Caco-2 (cell line): ENCODE measurements at regions not wholly inside any gene's neighbourhood (a gene's known extent, or its start where the extent isn't known, plus 50 kb on each side); places are given as distances from the start of the nearest gene placed in this dataset.

ENCODE experiments used
- BruUV-seq: library from RNA; stranded (reverse); fragments of 400-500 nt; replicated peaks from 2 replicates; lab custom pipeline; 2021; lab: Mats Ljungman, UMichigan
- CTCF ChIA-PET: fragments of 300-600 bp; sonication (Branson Sonifier 250); formaldehyde crosslinking; loops from one replicate; lab custom pipeline; 2022; ENCODE audit warnings: antibody characterized with exemption; lab: Charles Lee
- POLR2A ChIA-PET: fragments of 300-600 bp; sonication (Branson Sonifier 250); formaldehyde crosslinking; loops from one replicate; lab custom pipeline; 2022; ENCODE audit warnings: antibody characterized with exemption; lab: Charles Lee
- DNase-seq, 2 experiments: peaks; one replicate each; pipeline versions ENCODE4 v3.0.0 to v3.0.0-alpha.2; 2020 to 2022
- H3K27me3 ChIP-seq: replicated peaks from 2 replicates; pipeline ENCODE4 v1.6.0; 2011; ENCODE audit warnings: low read length; ENCODE audit not compliant: control insufficient read depth, insufficient read depth
- H3K36me3 ChIP-seq: 2 replicates; pipeline ENCODE4 v1.5.1; 2011; ENCODE audit warnings: low read length; ENCODE audit not compliant: control insufficient read depth, insufficient read depth
- H3K4me1 ChIP-seq: fragments of 250-450 bp; sonication (Bioruptor Pico); 2 replicates; pipeline ENCODE4 v1.5.1; 2020; ENCODE audit warnings: mild to moderate bottlenecking
- H3K4me3 ChIP-seq: 2 replicates; pipeline ENCODE4 v1.5.1; 2011; ENCODE audit warnings: low read depth, mild to moderate bottlenecking, control low read depth, low read length
- H3K9me3 ChIP-seq: fragments of 250-450 bp; sonication (Bioruptor Pico); 2 replicates; pipeline ENCODE4 v1.5.1; 2020; ENCODE audit warnings: mild to moderate bottlenecking, moderate library complexity
- H3K27ac Mint-ChIP-seq: one replicate; pipeline ENCODE4 v1.8.0; 2022; ENCODE audit warnings: mixed read lengths; ENCODE audit not compliant: unreplicated experiment
- H3K27me3 Mint-ChIP-seq: one replicate; pipeline ENCODE4 v1.8.0; 2022; ENCODE audit warnings: mixed read lengths; ENCODE audit not compliant: insufficient read depth, unreplicated experiment
- H3K36me3 Mint-ChIP-seq: one replicate; pipeline ENCODE4 v1.8.0; 2022; ENCODE audit warnings: mild to moderate bottlenecking, mixed read lengths; ENCODE audit not compliant: insufficient read depth, unreplicated experiment
- H3K4me1 Mint-ChIP-seq: one replicate; pipeline ENCODE4 v1.8.0; 2022; ENCODE audit warnings: low read depth, mixed read lengths; ENCODE audit not compliant: unreplicated experiment
- H3K4me3 Mint-ChIP-seq: one replicate; pipeline ENCODE4 v1.8.0; 2022; ENCODE audit warnings: mild to moderate bottlenecking, moderate library complexity, mixed read lengths; ENCODE audit not compliant: unreplicated experiment
- H3K9me3 Mint-ChIP-seq: one replicate; pipeline ENCODE4 v1.8.0; 2022; ENCODE audit warnings: mixed read lengths; ENCODE audit not compliant: unreplicated experiment
- intact Hi-C: fragments of 100-400 bp; cut with micrococcal nuclease; formaldehyde crosslinking; loops from one replicate; pipeline ENCODE4 v1.10.0; 2022; ENCODE audit not compliant: unreplicated experiment
- TF ChIP-seq, protein P1 (sequence below), 2 experiments: fragments of 200-600 bp in 1 of 2; IDR thresholded peaks; 1 replicate in 1 of 2; 2 replicates in 1 of 2; pipeline versions ENCODE4 v1.5.1 to v1.8.0; 2011 to 2022; ENCODE audit warnings: antibody characterized with exemption in 1 of 2, control low read depth in 1 of 2, inconsistent platforms in 1 of 2, low read depth in 1 of 2, low read length in 1 of 2, mild to moderate bottlenecking in 1 of 2, moderate library complexity in 1 of 2; ENCODE audit not compliant: insufficient read depth in 1 of 2, severe bottlenecking in 1 of 2, unreplicated experiment in 1 of 2

DNA sequence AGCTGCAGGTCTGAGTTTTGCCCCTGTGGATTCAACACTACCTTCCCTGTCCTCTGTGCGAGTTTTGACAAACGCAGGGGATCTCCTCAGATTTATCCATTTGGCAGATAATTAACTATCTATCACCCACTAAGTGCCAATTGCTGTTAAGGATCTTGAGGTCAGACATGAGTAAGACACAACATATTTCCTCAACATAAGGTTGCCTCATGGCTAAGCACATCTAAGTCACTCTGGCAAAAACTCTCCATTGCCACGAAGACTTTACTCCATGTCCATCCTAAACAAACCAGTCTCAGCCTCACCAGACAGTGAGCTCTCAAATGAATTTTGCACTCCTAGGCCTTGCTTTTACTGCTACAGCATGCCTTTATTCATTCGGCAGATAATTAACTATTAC, 408.4 kb downstream of the MAFB start:
- intact Hi-C loops: no loop called here
- Histone ChIP-seq H3K36me3 (no peaks in the 10 kb centered on the region), H3K4me3 (no peak overlapping the region), H3K9me3 (no peaks in the 10 kb centered on the region), H3K27me3 (no peaks in the 10 kb centered on the region), H3K4me1 (no peaks in the 10 kb centered on the region)
- DNase-seq: no peak
- H3K27ac Mint-ChIP-seq: no peak overlapping the region
- CTCF ChIA-PET: no interaction called here
- POLR2A ChIA-PET: no interaction called here
- H3K9me3 Mint-ChIP-seq: no peaks in the 10 kb centered on the region
- no peaks in the 10 kb centered on the region for H3K36me3 Mint-ChIP-seq
- H3K4me1 Mint-ChIP-seq: peaks cover 6% of the 10 kb centered on the region
- no peak overlapping the region for H3K4me3 Mint-ChIP-seq
- peaks cover 11% of the 10 kb centered on the region for H3K27me3 Mint-ChIP-seq
- TF ChIP-seq, protein P1, sequence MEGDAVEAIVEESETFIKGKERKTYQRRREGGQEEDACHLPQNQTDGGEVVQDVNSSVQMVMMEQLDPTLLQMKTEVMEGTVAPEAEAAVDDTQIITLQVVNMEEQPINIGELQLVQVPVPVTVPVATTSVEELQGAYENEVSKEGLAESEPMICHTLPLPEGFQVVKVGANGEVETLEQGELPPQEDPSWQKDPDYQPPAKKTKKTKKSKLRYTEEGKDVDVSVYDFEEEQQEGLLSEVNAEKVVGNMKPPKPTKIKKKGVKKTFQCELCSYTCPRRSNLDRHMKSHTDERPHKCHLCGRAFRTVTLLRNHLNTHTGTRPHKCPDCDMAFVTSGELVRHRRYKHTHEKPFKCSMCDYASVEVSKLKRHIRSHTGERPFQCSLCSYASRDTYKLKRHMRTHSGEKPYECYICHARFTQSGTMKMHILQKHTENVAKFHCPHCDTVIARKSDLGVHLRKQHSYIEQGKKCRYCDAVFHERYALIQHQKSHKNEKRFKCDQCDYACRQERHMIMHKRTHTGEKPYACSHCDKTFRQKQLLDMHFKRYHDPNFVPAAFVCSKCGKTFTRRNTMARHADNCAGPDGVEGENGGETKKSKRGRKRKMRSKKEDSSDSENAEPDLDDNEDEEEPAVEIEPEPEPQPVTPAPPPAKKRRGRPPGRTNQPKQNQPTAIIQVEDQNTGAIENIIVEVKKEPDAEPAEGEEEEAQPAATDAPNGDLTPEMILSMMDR (IDR thresholded peaks at IDR 0.05; ENCODE audit: insufficient read depth in 1 of 2, low read depth in 1 of 2, low read length in 1 of 2, severe bottlenecking in 1 of 2, unreplicated experiment in 1 of 2): no peak
- no TSS peak for BruUV-seq

DNA sequence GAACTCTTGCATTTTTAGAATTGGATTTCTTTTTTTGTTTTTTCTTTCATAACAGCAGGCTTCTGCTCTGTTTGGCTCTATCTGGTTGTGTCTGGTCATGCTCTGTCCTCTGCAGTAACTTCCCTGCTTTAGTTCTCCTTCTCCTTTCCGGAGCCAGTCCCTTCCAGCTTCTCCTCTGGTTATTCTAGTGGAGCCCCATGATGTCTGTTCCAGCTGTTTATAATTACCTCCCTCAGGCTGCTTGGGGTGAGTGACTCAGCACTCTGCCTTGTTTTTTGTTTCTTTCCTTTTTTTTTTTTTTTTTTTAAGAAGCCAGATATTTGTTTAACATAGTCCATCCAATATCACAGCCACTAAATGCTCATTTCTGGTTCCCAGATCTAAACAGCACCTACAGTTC, 409.6 kb downstream of the MAFB start:
- TF ChIP-seq, protein P1 (IDR thresholded peaks at IDR 0.05; ENCODE audit: insufficient read depth in 1 of 2, low read depth in 1 of 2, low read length in 1 of 2, severe bottlenecking in 1 of 2, unreplicated experiment in 1 of 2): no peak
- H3K4me3 Mint-ChIP-seq: no peak overlapping the region
- Histone ChIP-seq H3K4me1 (no peaks in the 10 kb centered on the region), H3K9me3 (no peaks in the 10 kb centered on the region), H3K4me3 (no peak overlapping the region), H3K36me3 (no peaks in the 10 kb centered on the region), H3K27me3 (no peaks in the 10 kb centered on the region)
- BruUV-seq: no TSS peak
- no peak overlapping the region for H3K27ac Mint-ChIP-seq
- H3K9me3 Mint-ChIP-seq: no peaks in the 10 kb centered on the region
- intact Hi-C loops: no loop called here
- CTCF ChIA-PET: interaction anchor here (0.7 to 1.2 kb wide), 2 partner anchors 28 to 50 kb away, joined by 3 read pairs; no protein-coding TSS in a partner anchor
- DNase-seq: no peak
- POLR2A ChIA-PET: no interaction called here
- peaks cover 11% of the 10 kb centered on the region for H3K27me3 Mint-ChIP-seq
- no peaks in the 10 kb centered on the region for H3K36me3 Mint-ChIP-seq
- H3K4me1 Mint-ChIP-seq: peaks cover 6% of the 10 kb centered on the region

DNA sequence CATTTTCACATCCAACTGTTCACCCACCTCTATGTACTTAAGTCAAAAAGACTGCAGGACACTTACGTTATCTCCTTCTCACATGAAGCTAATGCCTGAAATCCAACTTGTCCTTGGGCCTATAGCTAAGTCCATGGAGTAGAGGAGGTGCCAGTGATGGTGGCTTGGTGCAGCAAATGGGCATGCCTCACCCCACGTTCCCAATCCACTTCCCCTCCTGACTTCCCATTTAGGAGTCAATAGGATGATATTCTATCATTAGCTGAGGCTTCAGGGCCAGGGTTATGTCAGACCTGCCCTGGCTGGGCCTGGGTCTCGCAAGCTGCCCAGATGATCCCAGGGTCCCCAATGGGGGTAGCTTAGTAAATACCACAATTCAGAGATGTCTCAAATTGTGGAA, 410.4 kb downstream of the MAFB start:
- H3K27ac Mint-ChIP-seq: no peak overlapping the region
- H3K4me3 Mint-ChIP-seq: no peak overlapping the region
- Histone ChIP-seq H3K9me3 (no peaks in the 10 kb centered on the region), H3K27me3 (no peaks in the 10 kb centered on the region), H3K36me3 (no peaks in the 10 kb centered on the region), H3K4me1 (no peaks in the 10 kb centered on the region), H3K4me3 (no peak overlapping the region)
- BruUV-seq: no TSS peak
- H3K27me3 Mint-ChIP-seq: peaks cover 8% of the 10 kb centered on the region
- POLR2A ChIA-PET: no interaction called here
- H3K9me3 Mint-ChIP-seq: no peaks in the 10 kb centered on the region
- H3K4me1 Mint-ChIP-seq: peaks cover 6% of the 10 kb centered on the region
- H3K36me3 Mint-ChIP-seq: no peaks in the 10 kb centered on the region
- no peak for DNase-seq
- TF ChIP-seq, protein P1 (IDR thresholded peaks at IDR 0.05; ENCODE audit: insufficient read depth in 1 of 2, low read depth in 1 of 2, low read length in 1 of 2, severe bottlenecking in 1 of 2, unreplicated experiment in 1 of 2): no peak
- intact Hi-C loops: no loop called here
- CTCF ChIA-PET: interaction anchor here (1.2 kb wide), 1 partner anchor 27 kb away, joined by 3 read pairs; no protein-coding TSS in a partner anchor
